LNCAP (cell line): ENCODE measurements at regions not wholly inside any gene's neighbourhood (a gene's known extent, or its start where the extent isn't known, plus 50 kb on each side); places are given as distances from the start of the nearest gene placed in this dataset.

ENCODE experiments used
- CTCF ChIP-seq: fragments of 450-650 bp; IDR thresholded peaks from 2 replicates; pipeline ENCODE4 v1.5.1; 2017; ENCODE audit warnings: mild to moderate bottlenecking

GRCh38 chr15:47258521-47258920 is 458.8 kb upstream of the SEMA6D start:
- TF ChIP-seq CTCF, result no peak

GRCh38 chr15:47265686-47266085 is 451.6 kb upstream of the SEMA6D start:
- TF ChIP-seq CTCF, result no peak

- TF ChIP-seq CTCF, result no peak
Observed at GRCh38 chr15:47266566-47266965, 450.7 kb upstream of the SEMA6D start.

GRCh38 chr15:47273864-47274263 is 443.4 kb upstream of the SEMA6D start:
- no peak for TF ChIP-seq CTCF

- no peak for TF ChIP-seq CTCF
Observed at GRCh38 chr15:47283246-47283645, 434.1 kb upstream of the SEMA6D start.

- no peak for TF ChIP-seq CTCF
Observed at GRCh38 chr15:47288794-47289193, 428.5 kb upstream of the SEMA6D start.

- TF ChIP-seq CTCF, result no peak
Observed at GRCh38 chr15:47289656-47290055, 427.6 kb upstream of the SEMA6D start.

GRCh38 chr15:47291767-47292166 is 425.5 kb upstream of the SEMA6D start:
- TF ChIP-seq CTCF, result no peak
